HEK293 (cell line): ENCODE measurements at regions not wholly inside any gene's neighbourhood (a gene's known extent, or its start where the extent isn't known, plus 50 kb on each side); places are given as distances from the start of the nearest gene placed in this dataset.

Experiments
- CTCF ChIA-PET: fragments of 350-600 bp; formaldehyde crosslinking; extraction: SDS; loops from one replicate; lab custom pipeline; 2021; ENCODE audit warnings: antibody characterized with exemption; lab: Yijun Ruan, JAX
- POLR2A ChIA-PET: fragments of 300-600 bp; formaldehyde crosslinking; extraction: SDS; loops from one replicate; lab custom pipeline; 2020; ENCODE audit warnings: antibody characterized with exemption, inconsistent platforms; lab: Yijun Ruan, JAX
- H3K27ac ChIP-seq: fragments of 200-500 bp; sonication (Bioruptor generic); 2 replicates; pipeline ENCODE4 v1.5.1; 2014; ENCODE audit warnings: low read depth, low read length, control low read depth, inconsistent platforms; ENCODE audit errors: extremely low read depth
- H3K36me3 ChIP-seq, 2 experiments: fragments of 200-500 bp in 1 of 2; sonication (Bioruptor generic) in 1 of 2; 1 replicate in 1 of 2; 2 replicates in 1 of 2; pipeline ENCODE4 v1.5.1; 2014 to 2017; ENCODE audit warnings: inconsistent platforms in 2 of 2, low read length in 2 of 2; ENCODE audit not compliant: control insufficient read depth in 2 of 2, insufficient read depth in 1 of 2
- H3K4me1 ChIP-seq: fragments of 200-500 bp; sonication (Bioruptor generic); 2 replicates; pipeline ENCODE4 v1.5.1; 2014; ENCODE audit warnings: mild to moderate bottlenecking, low read length, inconsistent platforms; ENCODE audit not compliant: control insufficient read depth, insufficient read depth
- H3K4me3 ChIP-seq: 2 replicates; pipeline ENCODE4 v1.5.1; 2011; ENCODE audit warnings: low read depth, mild to moderate bottlenecking, control low read depth, low read length, moderate library complexity
- H3K9me3 ChIP-seq: fragments of 200-500 bp; sonication (Bioruptor generic); 2 replicates; pipeline ENCODE4 v1.5.1; 2014; ENCODE audit warnings: low read depth, low read length, inconsistent platforms; ENCODE audit not compliant: control insufficient read depth, insufficient read depth
- GLI4 ChIP-seq: fragments of 450-650 bp; formaldehyde crosslinking; IDR thresholded peaks from 2 replicates; pipeline ENCODE4 v1.5.1; 2016; ENCODE audit warnings: missing biosample characterization, missing genetic modification characterization
- HOXA7 ChIP-seq: sonication (generic); formaldehyde crosslinking; IDR thresholded peaks from 2 replicates; pipeline ENCODE4 v1.8.1; 2022; ENCODE audit warnings: missing genetic modification reagents, borderline replicate concordance
- OVOL3 ChIP-seq: fragments of 450-650 bp; formaldehyde crosslinking; IDR thresholded peaks from 2 replicates; pipeline ENCODE4 v1.5.1; 2016; ENCODE audit warnings: missing biosample characterization, missing genetic modification characterization
- YY1 ChIP-seq: fragments of 450-650 bp; formaldehyde crosslinking; IDR thresholded peaks from 2 replicates; pipeline ENCODE4 v1.5.1; 2018; ENCODE audit warnings: missing biosample characterization, missing genetic modification characterization
- ZBTB44 ChIP-seq: fragments of 450-650 bp; IDR thresholded peaks from 2 replicates; pipeline ENCODE4 v1.5.1; 2018; ENCODE audit warnings: missing biosample characterization, mild to moderate bottlenecking, missing genetic modification characterization
- ZFHX2 ChIP-seq: fragments of 450-650 bp; formaldehyde crosslinking; conservative IDR thresholded peaks from 2 replicates; pipeline ENCODE4 v1.5.1; 2016; ENCODE audit warnings: missing biosample characterization, missing genetic modification characterization
- ZFP37 ChIP-seq: fragments of 450-650 bp; formaldehyde crosslinking; IDR thresholded peaks from 2 replicates; pipeline ENCODE4 v1.5.1; 2016; ENCODE audit warnings: missing biosample characterization, missing genetic modification characterization
- ZNF121 ChIP-seq: fragments of 450-650 bp; formaldehyde crosslinking; IDR thresholded peaks from 2 replicates; pipeline ENCODE4 v1.5.1; 2016; ENCODE audit warnings: missing biosample characterization, missing genetic modification characterization
- ZNF140 ChIP-seq: fragments of 450-650 bp; formaldehyde crosslinking; IDR thresholded peaks from 2 replicates; pipeline ENCODE4 v1.5.1; 2016; ENCODE audit warnings: missing biosample characterization, missing genetic modification characterization
- ZNF175 ChIP-seq: fragments of 450-650 bp; formaldehyde crosslinking; IDR thresholded peaks from 2 replicates; pipeline ENCODE4 v1.5.1; 2016; ENCODE audit warnings: missing biosample characterization, missing genetic modification characterization
- ZNF26 ChIP-seq: fragments of 450-650 bp; formaldehyde crosslinking; IDR thresholded peaks from 2 replicates; pipeline ENCODE4 v1.5.1; 2016; ENCODE audit warnings: missing biosample characterization, missing genetic modification characterization
- ZNF366 ChIP-seq: fragments of 450-650 bp; formaldehyde crosslinking; conservative IDR thresholded peaks from 2 replicates; pipeline ENCODE4 v1.5.1; 2016; ENCODE audit warnings: missing biosample characterization, missing genetic modification characterization
- ZNF37A ChIP-seq: fragments of 450-650 bp; IDR thresholded peaks from 2 replicates; pipeline ENCODE4 v1.5.1; 2018; ENCODE audit warnings: missing biosample characterization, missing genetic modification characterization
- ZNF544 ChIP-seq: fragments of 450-650 bp; formaldehyde crosslinking; IDR thresholded peaks from 2 replicates; pipeline ENCODE4 v1.5.0; 2017; ENCODE audit warnings: missing biosample characterization, missing genetic modification characterization
- ZNF548 ChIP-seq: fragments of 450-650 bp; formaldehyde crosslinking; IDR thresholded peaks from 2 replicates; pipeline ENCODE4 v1.5.1; 2016; ENCODE audit warnings: missing biosample characterization, missing genetic modification characterization
- ZNF600 ChIP-seq: fragments of 450-650 bp; formaldehyde crosslinking; IDR thresholded peaks from 2 replicates; pipeline ENCODE4 v1.5.1; 2016; ENCODE audit warnings: missing biosample characterization, missing genetic modification characterization
- ZNF792 ChIP-seq: fragments of 450-650 bp; formaldehyde crosslinking; IDR thresholded peaks from 2 replicates; pipeline ENCODE4 v1.5.1; 2016; ENCODE audit warnings: missing biosample characterization, missing genetic modification characterization
- ZNF830 ChIP-seq: fragments of 450-650 bp; IDR thresholded peaks from 2 replicates; pipeline ENCODE4 v1.5.0; 2018; ENCODE audit warnings: missing biosample characterization, missing genetic modification characterization, low read depth, mild to moderate bottlenecking, moderate library complexity
- TF ChIP-seq, protein P1 (sequence below): fragments of 450-650 bp; formaldehyde crosslinking; IDR thresholded peaks from 2 replicates; pipeline ENCODE4 v1.5.1; 2016; ENCODE audit warnings: missing biosample characterization, missing genetic modification characterization
- TF ChIP-seq, protein P2 (sequence below): fragments of 450-650 bp; formaldehyde crosslinking; IDR thresholded peaks from 2 replicates; pipeline ENCODE4 v1.5.1; 2017; ENCODE audit warnings: missing biosample characterization, missing genetic modification characterization

- no peaks in the 10 kb centered on the region for H3K36me3 ChIP-seq
- H3K27ac ChIP-seq, result no peak overlapping the region
- no peaks in the 10 kb centered on the region for H3K9me3 ChIP-seq
- POLR2A ChIA-PET, result no interaction called here
- TF ChIP-seq ZNF600 (tag by site-specific recombination) (no peak), ZNF366 (tag by site-specific recombination) (peak; percentile 49; the same call in 1 of the 2 replicates)
- CTCF ChIA-PET, result interaction anchor here (0.7 to 1.5 kb wide), 2 partner anchors 14 to 268 kb away, joined by 3 to 4 read pairs; no protein-coding TSS in a partner anchor
- H3K4me1 ChIP-seq, result no peaks in the 10 kb centered on the region
- no peak overlapping the region for H3K4me3 ChIP-seq
Measured at GRCh38 chr16:79754081-79754480, 153.5 kb upstream of the MAF start.

GRCh38 chr16:79753286-79753685 is 152.7 kb upstream of the MAF start:
- no peaks in the 10 kb centered on the region for H3K9me3 ChIP-seq
- ChIA-PET CTCF (no interaction called here), POLR2A (no interaction called here)
- no peaks in the 10 kb centered on the region for H3K4me1 ChIP-seq
- H3K27ac ChIP-seq, result no peak overlapping the region
- no peak for TF ChIP-seq GLI4 (tag by site-specific recombination)
- no peak for TF ChIP-seq HOXA7 (CRISPR knock-in tag)
- no peak for TF ChIP-seq OVOL3 (tag by site-specific recombination)
- no peak for TF ChIP-seq YY1 (tag by site-specific recombination)
- no peak overlapping the region for H3K4me3 ChIP-seq
- no peaks in the 10 kb centered on the region for H3K36me3 ChIP-seq

DNA sequence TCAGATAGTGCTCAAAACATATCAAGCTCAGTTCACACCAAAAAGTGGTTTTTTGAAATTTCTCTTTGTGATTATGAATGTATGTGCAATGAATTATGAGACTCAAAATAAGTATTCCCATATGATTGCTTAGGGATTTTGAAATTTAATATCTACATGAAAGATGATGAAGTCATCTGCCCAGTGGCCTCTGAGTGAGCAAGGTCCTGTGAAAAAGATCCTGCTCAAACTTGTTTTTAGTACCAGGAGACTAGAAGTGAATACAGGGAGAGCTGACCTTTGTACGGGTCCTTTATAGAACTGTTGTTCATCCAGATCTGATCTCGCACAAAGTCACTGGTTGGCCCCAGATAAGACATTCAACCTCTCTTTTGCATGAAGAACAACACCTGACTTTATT is 151.9 kb upstream of the MAF start:
- Histone ChIP-seq H3K4me3 (no peak overlapping the region), H3K36me3 (no peaks in the 10 kb centered on the region), H3K27ac (no peak overlapping the region)
- CTCF ChIA-PET, result no interaction called here
- TF ChIP-seq ZFHX2 (tag by site-specific recombination), result no peak
- TF ChIP-seq, protein P1, sequence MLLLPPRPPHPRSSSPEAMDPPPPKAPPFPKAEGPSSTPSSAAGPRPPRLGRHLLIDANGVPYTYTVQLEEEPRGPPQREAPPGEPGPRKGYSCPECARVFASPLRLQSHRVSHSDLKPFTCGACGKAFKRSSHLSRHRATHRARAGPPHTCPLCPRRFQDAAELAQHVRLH (tag by site-specific recombination), result no peak
- no peak for TF ChIP-seq ZNF121
- TF ChIP-seq, all 188 proteins: peak for 0
- POLR2A ChIA-PET, result no interaction called here
- H3K4me1 ChIP-seq, result no peaks in the 10 kb centered on the region
- no peaks in the 10 kb centered on the region for H3K9me3 ChIP-seq

GRCh38 chr16:79751471-79752184 is 151.1 kb upstream of the MAF start:
- TF ChIP-seq ZNF26 (tag by site-specific recombination) (no peak), ZNF140 (tag by site-specific recombination) (no peak), ZNF37A (tag by site-specific recombination) (no peak), OVOL3 (tag by site-specific recombination) (no peak), ZBTB44 (no peak), ZNF175 (tag by site-specific recombination) (no peak), ZFP37 (no peak), ZFHX2 (tag by site-specific recombination) (no peak), ZNF544 (tag by site-specific recombination) (no peak), HOXA7 (CRISPR knock-in tag) (no peak), ZNF830 (no peak), ZNF548 (tag by site-specific recombination) (no peak), ZNF792 (tag by site-specific recombination) (no peak)
- TF ChIP-seq, protein P2, sequence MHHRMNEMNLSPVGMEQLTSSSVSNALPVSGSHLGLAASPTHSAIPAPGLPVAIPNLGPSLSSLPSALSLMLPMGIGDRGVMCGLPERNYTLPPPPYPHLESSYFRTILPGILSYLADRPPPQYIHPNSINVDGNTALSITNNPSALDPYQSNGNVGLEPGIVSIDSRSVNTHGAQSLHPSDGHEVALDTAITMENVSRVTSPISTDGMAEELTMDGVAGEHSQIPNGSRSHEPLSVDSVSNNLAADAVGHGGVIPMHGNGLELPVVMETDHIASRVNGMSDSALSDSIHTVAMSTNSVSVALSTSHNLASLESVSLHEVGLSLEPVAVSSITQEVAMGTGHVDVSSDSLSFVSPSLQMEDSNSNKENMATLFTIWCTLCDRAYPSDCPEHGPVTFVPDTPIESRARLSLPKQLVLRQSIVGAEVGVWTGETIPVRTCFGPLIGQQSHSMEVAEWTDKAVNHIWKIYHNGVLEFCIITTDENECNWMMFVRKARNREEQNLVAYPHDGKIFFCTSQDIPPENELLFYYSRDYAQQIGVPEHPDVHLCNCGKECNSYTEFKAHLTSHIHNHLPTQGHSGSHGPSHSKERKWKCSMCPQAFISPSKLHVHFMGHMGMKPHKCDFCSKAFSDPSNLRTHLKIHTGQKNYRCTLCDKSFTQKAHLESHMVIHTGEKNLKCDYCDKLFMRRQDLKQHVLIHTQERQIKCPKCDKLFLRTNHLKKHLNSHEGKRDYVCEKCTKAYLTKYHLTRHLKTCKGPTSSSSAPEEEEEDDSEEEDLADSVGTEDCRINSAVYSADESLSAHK (tag by site-specific recombination), result no peak
- ChIA-PET POLR2A (no interaction called here), CTCF (no interaction called here)
- no peak overlapping the region for H3K4me3 ChIP-seq
- no peak overlapping the region for H3K27ac ChIP-seq
- no peaks in the 10 kb centered on the region for H3K9me3 ChIP-seq
- H3K4me1 ChIP-seq, result no peaks in the 10 kb centered on the region
- H3K36me3 ChIP-seq, result no peaks in the 10 kb centered on the region
